ENCODE measurements at regions not wholly inside any gene's neighbourhood (a gene's known extent, or its start where the extent isn't known, plus 50 kb on each side); places are given as distances from the start of the nearest gene placed in this dataset.

- TF ChIP-seq CTCF (IDR thresholded peaks at IDR 0.05): no peak
- no peak for TF ChIP-seq POLR2A (IDR thresholded peaks at IDR 0.05)
Measured at GRCh38 chr14:36068777-36069534, 107.6 kb downstream of the PTCSC3 start.

Data from right lobe of liver (tissue), 4 donors.